ENCODE measurements at regions not wholly inside any gene's neighbourhood (a gene's known extent, or its start where the extent isn't known, plus 50 kb on each side); places are given as distances from the start of the nearest gene placed in this dataset.

DNA sequence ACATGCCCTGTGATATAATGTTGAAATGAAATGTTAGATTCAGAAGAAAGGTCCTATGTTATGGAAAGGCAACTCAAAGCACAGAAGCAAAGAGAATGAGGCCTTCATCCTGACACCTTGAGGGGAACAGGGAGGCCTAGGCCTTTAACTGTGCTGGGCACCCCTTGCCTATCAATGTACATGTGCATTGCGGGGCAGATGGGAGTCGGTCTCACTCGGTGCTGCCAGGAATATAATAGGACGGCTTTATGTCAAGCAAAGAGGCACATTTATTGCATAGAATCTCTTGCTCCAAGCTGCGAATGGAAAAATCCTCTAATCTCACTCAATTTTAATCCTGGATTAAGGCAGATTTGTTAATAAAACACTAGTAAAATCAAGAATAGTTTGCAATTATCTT, 301.0 kb upstream of the SOX14 start:
- TF ChIP-seq, protein P1, sequence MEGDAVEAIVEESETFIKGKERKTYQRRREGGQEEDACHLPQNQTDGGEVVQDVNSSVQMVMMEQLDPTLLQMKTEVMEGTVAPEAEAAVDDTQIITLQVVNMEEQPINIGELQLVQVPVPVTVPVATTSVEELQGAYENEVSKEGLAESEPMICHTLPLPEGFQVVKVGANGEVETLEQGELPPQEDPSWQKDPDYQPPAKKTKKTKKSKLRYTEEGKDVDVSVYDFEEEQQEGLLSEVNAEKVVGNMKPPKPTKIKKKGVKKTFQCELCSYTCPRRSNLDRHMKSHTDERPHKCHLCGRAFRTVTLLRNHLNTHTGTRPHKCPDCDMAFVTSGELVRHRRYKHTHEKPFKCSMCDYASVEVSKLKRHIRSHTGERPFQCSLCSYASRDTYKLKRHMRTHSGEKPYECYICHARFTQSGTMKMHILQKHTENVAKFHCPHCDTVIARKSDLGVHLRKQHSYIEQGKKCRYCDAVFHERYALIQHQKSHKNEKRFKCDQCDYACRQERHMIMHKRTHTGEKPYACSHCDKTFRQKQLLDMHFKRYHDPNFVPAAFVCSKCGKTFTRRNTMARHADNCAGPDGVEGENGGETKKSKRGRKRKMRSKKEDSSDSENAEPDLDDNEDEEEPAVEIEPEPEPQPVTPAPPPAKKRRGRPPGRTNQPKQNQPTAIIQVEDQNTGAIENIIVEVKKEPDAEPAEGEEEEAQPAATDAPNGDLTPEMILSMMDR (optimal IDR thresholded peaks at IDR 0.05 in 1 of 3, IDR thresholded peaks at IDR 0.05 in 1 of 3, conservative IDR thresholded peaks at IDR 0.05 in 1 of 3; ENCODE audit: extremely low read depth in 1 of 3, insufficient read depth in 2 of 3, low read length in 3 of 3), result no peak
- TF ChIP-seq EZH2 (IDR thresholded peaks at IDR 0.05; ENCODE audit: low read length), result no peak
